DOHH2 (cell line): ENCODE measurements at regions not wholly inside any gene's neighbourhood (a gene's known extent, or its start where the extent isn't known, plus 50 kb on each side); places are given as distances from the start of the nearest gene placed in this dataset.
A peak's percentile ranks its signal among the peaks of the same experiment; 100 is the strongest.
"Not testable (repeated sequence)": the region's sequence is repeated elsewhere in the genome, so short reads cannot be mapped to it uniquely, and the experiment has no call there.

ENCODE experiments used
- H3F3A ChIP-seq: fragments of 200-600 bp; sonication (generic), shearing (Covaris generic); 2 replicates; pipeline ENCODE4 v1.6.0; 2016; ENCODE audit warnings: antibody characterized with exemption, mild to moderate bottlenecking; ENCODE audit not compliant: control insufficient read depth, insufficient read depth
- H3K27ac ChIP-seq: fragments of 200-600 bp; sonication (generic); 2 replicates; pipeline ENCODE4 v1.5.1; 2014; ENCODE audit warnings: low read depth, mild to moderate bottlenecking, low read length, moderate library complexity
- H3K27me3 ChIP-seq: fragments of 200-600 bp; sonication (generic); 2 replicates; pipeline ENCODE4 v1.6.1; 2014; ENCODE audit warnings: mild to moderate bottlenecking, low read length, mixed read lengths; ENCODE audit not compliant: control insufficient read depth
- H3K36me3 ChIP-seq: fragments of 200-600 bp; sonication (generic); 2 replicates; pipeline ENCODE4 v1.6.1; 2014; ENCODE audit warnings: mild to moderate bottlenecking, low read length, moderate library complexity, mixed read lengths; ENCODE audit not compliant: control insufficient read depth
- H3K4me1 ChIP-seq: fragments of 200-600 bp; sonication (generic); 2 replicates; pipeline ENCODE4 v1.6.1; 2014; ENCODE audit warnings: mild to moderate bottlenecking, low read length, mixed read lengths; ENCODE audit not compliant: control insufficient read depth
- H3K4me2 ChIP-seq: fragments of 200-600 bp; sonication (generic); 2 replicates; pipeline ENCODE4 v1.6.0; 2014; ENCODE audit warnings: mild to moderate bottlenecking, low read length, moderate library complexity
- H3K4me3 ChIP-seq: fragments of 200-600 bp; sonication (generic); 2 replicates; pipeline ENCODE4 v1.5.1; 2014; ENCODE audit warnings: mild to moderate bottlenecking, low read length, mixed read lengths
- H3K79me2 ChIP-seq: fragments of 200-600 bp; sonication (generic); 2 replicates; pipeline ENCODE4 v1.6.1; 2014; ENCODE audit warnings: mild to moderate bottlenecking, low read length, mixed read lengths; ENCODE audit not compliant: control insufficient read depth
- H3K9me2 ChIP-seq: fragments of 200-600 bp; sonication (generic); replicated peaks from 2 replicates; pipeline ENCODE4 v1.6.1; 2014; ENCODE audit warnings: mild to moderate bottlenecking, low read length, mixed read lengths; ENCODE audit not compliant: control insufficient read depth
- H3K9me3 ChIP-seq: fragments of 200-600 bp; sonication (generic); 2 replicates; pipeline ENCODE4 v1.6.1; 2014; ENCODE audit warnings: antibody characterized with exemption, low read length, mixed read lengths; ENCODE audit not compliant: control insufficient read depth, insufficient read depth
- H4K20me1 ChIP-seq: fragments of 200-600 bp; sonication (generic); 2 replicates; pipeline ENCODE4 v1.6.0; 2014; ENCODE audit warnings: low read depth, mild to moderate bottlenecking, antibody characterized with exemption, low read length, moderate library complexity; ENCODE audit not compliant: control insufficient read depth, insufficient read depth
- EZH2phosphoT487 ChIP-seq: fragments of 200-600 bp; sonication (generic); IDR thresholded peaks from 2 replicates; pipeline ENCODE4 v1.6.1; 2017; ENCODE audit warnings: borderline replicate concordance, mild to moderate bottlenecking, antibody characterized with exemption, low read length, moderate library complexity, mixed read lengths
- TF ChIP-seq, protein P1 (sequence below): fragments of 200-600 bp; sonication (generic); IDR thresholded peaks from one replicate; pipeline ENCODE4 v1.5.1; 2014; ENCODE audit warnings: antibody characterized with exemption, mild to moderate bottlenecking, low read depth, low read length; ENCODE audit not compliant: poor library complexity, severe bottlenecking

DNA sequence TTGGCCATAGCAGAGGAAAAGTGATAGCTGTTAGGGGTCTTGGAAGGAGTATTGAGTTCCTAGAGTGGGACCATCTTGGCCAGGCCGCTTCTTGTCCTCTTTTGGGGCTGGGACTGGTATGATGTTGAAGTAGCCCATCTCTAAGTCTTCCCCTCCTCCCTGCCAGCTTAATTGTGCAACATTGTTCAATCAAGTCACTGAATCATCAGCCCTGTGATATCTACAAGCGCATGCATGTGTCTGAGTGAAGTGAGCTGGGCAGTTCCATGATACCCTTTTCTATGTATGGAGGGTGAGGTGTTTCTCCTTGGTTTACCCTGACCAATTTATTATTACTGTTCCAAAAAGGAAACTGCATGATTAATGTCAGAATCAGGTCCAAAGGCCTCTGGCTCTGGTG, 112.2 kb downstream of the C9orf152 start:
- no peak for TF ChIP-seq EZH2phosphoT487
- TF ChIP-seq, protein P1, sequence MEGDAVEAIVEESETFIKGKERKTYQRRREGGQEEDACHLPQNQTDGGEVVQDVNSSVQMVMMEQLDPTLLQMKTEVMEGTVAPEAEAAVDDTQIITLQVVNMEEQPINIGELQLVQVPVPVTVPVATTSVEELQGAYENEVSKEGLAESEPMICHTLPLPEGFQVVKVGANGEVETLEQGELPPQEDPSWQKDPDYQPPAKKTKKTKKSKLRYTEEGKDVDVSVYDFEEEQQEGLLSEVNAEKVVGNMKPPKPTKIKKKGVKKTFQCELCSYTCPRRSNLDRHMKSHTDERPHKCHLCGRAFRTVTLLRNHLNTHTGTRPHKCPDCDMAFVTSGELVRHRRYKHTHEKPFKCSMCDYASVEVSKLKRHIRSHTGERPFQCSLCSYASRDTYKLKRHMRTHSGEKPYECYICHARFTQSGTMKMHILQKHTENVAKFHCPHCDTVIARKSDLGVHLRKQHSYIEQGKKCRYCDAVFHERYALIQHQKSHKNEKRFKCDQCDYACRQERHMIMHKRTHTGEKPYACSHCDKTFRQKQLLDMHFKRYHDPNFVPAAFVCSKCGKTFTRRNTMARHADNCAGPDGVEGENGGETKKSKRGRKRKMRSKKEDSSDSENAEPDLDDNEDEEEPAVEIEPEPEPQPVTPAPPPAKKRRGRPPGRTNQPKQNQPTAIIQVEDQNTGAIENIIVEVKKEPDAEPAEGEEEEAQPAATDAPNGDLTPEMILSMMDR = no peak

GRCh38 chr9:110096674-110097073, 111.3 kb downstream of the C9orf152 start:
- not testable (repeated sequence) for H3K27ac ChIP-seq, H3K9me2 ChIP-seq, H3K4me2 ChIP-seq, H3F3A ChIP-seq, H3K4me3 ChIP-seq, H3K27me3 ChIP-seq, H3K9me3 ChIP-seq
- H3K36me3 ChIP-seq = peaks cover 54% of the 10 kb centered on the region
- peaks cover 43% of the 10 kb centered on the region for H3K4me1 ChIP-seq
- H4K20me1 ChIP-seq = peaks cover 18% of the 10 kb centered on the region
- peaks cover 88% of the 10 kb centered on the region for H3K79me2 ChIP-seq

More for the DNA sequence above, 112.2 kb downstream of the C9orf152 start:
- peaks cover 36% of the 10 kb centered on the region for H3K4me1 ChIP-seq
- peaks cover 18% of the 10 kb centered on the region for H4K20me1 ChIP-seq
- peaks cover 45% of the 10 kb centered on the region for H3K36me3 ChIP-seq
- no peak overlapping the region for H3K27ac ChIP-seq
- H3F3A ChIP-seq = no peaks in the 10 kb centered on the region
- H3K9me2 ChIP-seq = no peaks in the 10 kb centered on the region
- H3K27me3 ChIP-seq = no peaks in the 10 kb centered on the region
- no peak overlapping the region for H3K4me3 ChIP-seq
- no peak overlapping the region for H3K4me2 ChIP-seq
- H3K79me2 ChIP-seq = peaks cover 87% of the 10 kb centered on the region
- H3K9me3 ChIP-seq = no peaks in the 10 kb centered on the region

DNA sequence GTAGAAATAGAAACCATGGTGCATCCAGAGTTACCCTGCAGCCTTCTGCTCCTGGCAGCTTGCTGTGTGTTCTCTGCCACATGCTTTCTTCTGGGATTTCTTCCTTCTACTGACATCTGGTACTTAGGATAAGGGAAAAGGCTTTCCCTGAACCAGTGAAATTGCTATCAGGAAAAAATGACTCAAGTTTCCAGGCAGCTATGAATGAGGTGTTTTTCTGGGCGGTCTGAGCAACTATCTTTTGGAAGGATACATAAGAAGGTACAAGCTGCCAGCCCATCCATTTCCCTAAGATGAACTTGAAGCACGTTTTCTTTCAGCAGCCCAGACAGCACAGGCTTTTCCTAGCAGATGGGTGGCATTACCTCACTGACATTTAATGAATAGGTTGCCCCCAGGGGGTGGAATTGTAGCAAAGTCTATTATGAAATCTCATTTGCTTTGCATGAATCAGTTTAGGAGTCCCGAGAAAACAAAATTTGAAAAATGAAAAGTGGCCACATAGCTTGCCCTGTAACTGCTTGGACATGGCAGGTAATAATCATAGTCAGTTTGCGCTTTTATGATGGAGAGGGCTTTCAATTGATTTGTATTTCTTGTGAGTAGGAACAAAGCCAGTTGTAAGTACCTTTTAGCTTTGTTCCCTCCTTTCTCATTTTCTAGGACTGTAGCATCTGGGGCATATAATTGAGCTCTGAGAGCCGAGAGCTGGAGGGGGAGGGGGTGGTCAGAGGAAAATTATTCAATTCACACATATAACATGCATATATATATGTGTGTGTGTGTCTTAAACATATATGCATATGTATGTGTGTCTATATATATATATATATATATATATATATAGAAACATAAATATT, 108.5 kb downstream of the C9orf152 start:
- TF ChIP-seq, protein P1 = no peak
- no peak for TF ChIP-seq EZH2phosphoT487
- Histone ChIP-seq H3K27ac (no peak overlapping the region), H3K4me3 (no peak overlapping the region), H3K4me2 (0 out of 2 replicates have a peak overlapping the region, but pooled peaks have one; percentile 6), H4K20me1 (peaks cover 11% of the 10 kb centered on the region; the same call in 1 of the 2 replicates), H3K9me2 (no peaks in the 10 kb centered on the region), H3K9me3 (no peaks in the 10 kb centered on the region), H3K79me2 (peaks cover 88% of the 10 kb centered on the region), H3K36me3 (peaks cover 61% of the 10 kb centered on the region), H3K27me3 (no peaks in the 10 kb centered on the region), H3F3A (no peaks in the 10 kb centered on the region), H3K4me1 (peaks cover 66% of the 10 kb centered on the region)

DNA sequence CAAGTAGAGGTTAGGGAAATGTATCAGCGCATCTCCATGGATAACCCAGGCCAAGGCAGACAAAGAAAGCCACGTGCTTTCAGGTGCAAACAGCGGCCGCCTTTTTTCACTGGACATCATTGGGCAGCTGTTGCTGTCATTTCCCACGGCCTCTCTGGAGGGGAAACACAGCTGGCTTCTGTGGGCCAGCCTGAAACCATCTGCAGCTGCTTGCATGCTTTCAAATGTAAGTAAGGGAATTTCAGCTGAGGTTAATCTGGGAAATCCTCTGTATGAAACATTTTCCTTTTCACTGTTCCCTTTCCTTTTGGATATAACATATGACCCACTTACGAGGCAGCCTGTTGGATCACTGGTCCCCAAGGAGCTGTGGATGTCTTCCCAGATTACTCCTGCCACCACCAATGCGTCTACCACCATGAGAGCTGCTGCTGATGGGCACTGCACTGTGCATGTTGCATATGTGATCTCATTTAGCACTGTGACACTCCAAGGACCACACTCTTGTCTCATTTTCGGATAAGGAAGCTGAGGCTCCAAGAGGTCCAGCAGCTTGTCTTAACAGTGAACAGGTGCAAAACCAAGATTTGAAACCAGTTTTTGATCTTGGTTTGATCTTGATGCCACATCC, 106.3 kb downstream of the C9orf152 start:
- H3K27me3 ChIP-seq = no peaks in the 10 kb centered on the region
- peaks cover 88% of the 10 kb centered on the region for H3K79me2 ChIP-seq
- no peaks in the 10 kb centered on the region for H3K9me2 ChIP-seq
- TF ChIP-seq, protein P1 = no peak
- TF ChIP-seq EZH2phosphoT487 = no peak
- peaks cover 16% of the 10 kb centered on the region; the same call in 1 of the 2 replicates for H4K20me1 ChIP-seq
- no peaks in the 10 kb centered on the region for H3K9me3 ChIP-seq
- H3K4me3 ChIP-seq = no peak overlapping the region
- H3K27ac ChIP-seq = no peak overlapping the region
- peaks cover 74% of the 10 kb centered on the region for H3K36me3 ChIP-seq
- no peaks in the 10 kb centered on the region; the same call in none of the 2 replicates for H3F3A ChIP-seq
- peaks cover 83% of the 10 kb centered on the region for H3K4me1 ChIP-seq
- no peak overlapping the region for H3K4me2 ChIP-seq
